Activated CD8-positive, alpha-beta T cell treated with anti-CD3 and anti-CD28 coated beads for 36 hours (primary cell): ENCODE measurements at regions not wholly inside any gene's neighbourhood (a gene's known extent, or its start where the extent isn't known, plus 50 kb on each side); places are given as distances from the start of the nearest gene placed in this dataset.

Experiments
- ATAC-seq: fragments of 200-7000 bp; cut with Tn5 transposase; one replicate; pipeline ENCODE4 v1.10.0; 2021; ENCODE audit warnings: mild to moderate bottlenecking, moderate library complexity
- CTCF ChIA-PET: fragments of 350-600 bp; sonication (Branson Sonifier 250); formaldehyde crosslinking; loops from one replicate; lab custom pipeline; 2021; ENCODE audit warnings: antibody characterized with exemption; lab: Charles Lee
- POLR2A ChIA-PET: fragments of 350-600 bp; sonication (Branson Sonifier 250); formaldehyde crosslinking; loops from one replicate; lab custom pipeline; 2021; ENCODE audit warnings: antibody characterized with exemption; lab: Charles Lee
- DNase-seq: peaks from one replicate; pipeline ENCODE4 v3.0.0-alpha.2; 2020
- H3K27ac Mint-ChIP-seq: one replicate; pipeline ENCODE4 v1.8.0; 2021; ENCODE audit warnings: mild to moderate bottlenecking, mixed read lengths
- H3K27me3 Mint-ChIP-seq: one replicate; pipeline ENCODE4 v1.8.0; 2021; ENCODE audit warnings: mixed read lengths
- H3K36me3 Mint-ChIP-seq: one replicate; pipeline ENCODE4 v1.8.0; 2021; ENCODE audit warnings: low read depth, mixed read lengths
- H3K4me1 Mint-ChIP-seq: one replicate; pipeline ENCODE4 v1.8.0; 2021; ENCODE audit warnings: low read depth, mixed read lengths
- H3K4me3 Mint-ChIP-seq: one replicate; pipeline ENCODE4 v1.8.0; 2021; ENCODE audit warnings: mild to moderate bottlenecking, moderate library complexity, mixed read lengths
- H3K9me3 Mint-ChIP-seq: one replicate; pipeline ENCODE4 v1.8.0; 2021; ENCODE audit warnings: mixed read lengths
- CTCF ChIP-seq: fragments of 200-600 bp; IDR thresholded peaks from one replicate; pipeline ENCODE4 v1.8.0; 2022; ENCODE audit warnings: antibody characterized with exemption, mild to moderate bottlenecking
- intact Hi-C: fragments of 100-400 bp; cut with micrococcal nuclease; formaldehyde crosslinking; loops from one replicate; pipeline ENCODE4 v1.10.0; 2022

GRCh38 chr1:237953238-237953637 is 62.5 kb upstream of the ZP4 start:
- Mint-ChIP-seq H3K4me1 (no peaks in the 10 kb centered on the region), H3K9me3 (peaks cover 2% of the 10 kb centered on the region), H3K27me3 (no peaks in the 10 kb centered on the region), H3K4me3 (no peak overlapping the region), H3K36me3 (no peaks in the 10 kb centered on the region), H3K27ac (no peak overlapping the region)
- POLR2A ChIA-PET, result no interaction called here
- intact Hi-C loops, result no loop called here
- ATAC-seq (no peak), DNase-seq (no peak)
- CTCF ChIA-PET, result no interaction called here
- no peak for TF ChIP-seq CTCF
